ENCODE measurements at regions not wholly inside any gene's neighbourhood (a gene's known extent, or its start where the extent isn't known, plus 50 kb on each side); places are given as distances from the start of the nearest gene placed in this dataset.

DNA sequence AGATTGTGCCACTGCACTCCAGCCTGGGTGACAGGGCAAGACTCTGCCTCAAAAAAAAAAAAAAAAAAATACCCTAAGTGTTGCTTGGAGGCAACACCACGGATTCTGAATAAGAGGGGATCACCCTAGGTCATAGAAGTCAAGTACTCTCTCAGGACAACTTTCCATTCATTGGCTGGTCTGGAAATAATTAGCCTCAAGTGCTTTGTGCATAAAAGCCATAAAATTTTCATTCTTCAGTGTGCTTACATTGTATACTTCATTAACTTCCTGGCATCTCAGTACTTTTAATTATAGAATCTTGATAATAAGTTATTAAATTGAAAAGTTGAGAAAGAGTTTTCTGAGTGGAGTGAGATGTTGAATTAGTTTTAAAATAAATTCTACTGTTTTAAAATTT lies 876.1 kb upstream of the FAM98A start:
- Histone ChIP-seq H3K4me1 (no peaks in the 10 kb centered on the region), H3K27ac (no peak overlapping the region), H3K4me3 (no peak overlapping the region), H3K27me3 (no peaks in the 10 kb centered on the region), H3K36me3 (no peaks in the 10 kb centered on the region), H3K9me3 (peaks cover 0 to 12% (median 0%) of the 10 kb centered on the region in 11 donors)
- WGBS, 2 donors, result 14 to 29% methylated on average over 1 of the region's 1 CpG
- no peak for ATAC-seq
- TF ChIP-seq CTCF (IDR thresholded peaks at IDR 0.05), result no peak
- no peak for DNase-seq
- intact Hi-C loops (cut with DNase I), result no loop called here

- no peak overlapping the region for H3K4me3 ChIP-seq
- H3K9me3 ChIP-seq, result peaks cover 0 to 12% (median 0%) of the 10 kb centered on the region in 11 donors
- DNase-seq (no peak), ATAC-seq (no peak)
- H3K27me3 ChIP-seq, result no peaks in the 10 kb centered on the region
- H3K36me3 ChIP-seq, result no peaks in the 10 kb centered on the region
- TF ChIP-seq CTCF (IDR thresholded peaks at IDR 0.05), result no peak
- no peaks in the 10 kb centered on the region for H3K4me1 ChIP-seq
- no peak overlapping the region for H3K27ac ChIP-seq
- 75 to 91% methylated on average over 1 of the region's 1 CpG for WGBS, 2 donors
- intact Hi-C loops (cut with DNase I), result no loop called here
Measured at GRCh38 chr2:34474646-34475045, 875.5 kb upstream of the FAM98A start.

DNA sequence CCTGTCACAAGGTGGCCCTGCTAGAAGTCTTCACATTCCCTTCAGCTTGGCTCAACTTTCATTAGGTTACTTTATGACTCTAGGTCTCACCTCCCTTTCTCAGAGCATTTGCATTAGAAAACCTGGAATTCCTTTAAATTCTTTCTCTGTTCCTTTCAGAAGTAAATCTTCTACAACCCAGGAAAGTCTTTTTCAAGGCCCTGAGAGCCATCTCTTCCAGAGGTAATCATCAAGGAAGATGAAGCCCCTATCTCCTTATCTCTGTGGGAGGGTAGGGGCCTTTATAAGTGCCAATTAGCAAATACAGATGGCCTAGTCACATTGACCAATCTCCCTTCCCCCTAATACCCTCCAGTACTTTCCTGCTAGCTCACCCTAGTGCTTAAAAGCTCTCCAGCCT lies 848.0 kb upstream of the FAM98A start:
- DNase-seq, result no peak
- Histone ChIP-seq H3K4me1 (no peaks in the 10 kb centered on the region), H3K9me3 (peaks cover 0 to 37% (median 19%) of the 10 kb centered on the region in 11 donors), H3K4me3 (no peak overlapping the region), H3K27ac (no peak overlapping the region), H3K36me3 (no peaks in the 10 kb centered on the region), H3K27me3 (no peaks in the 10 kb centered on the region)
- intact Hi-C loops (cut with DNase I), result no loop called here
- TF ChIP-seq CTCF (IDR thresholded peaks at IDR 0.05), result no peak
- no peak for ATAC-seq

- no peak overlapping the region for H3K27ac ChIP-seq
- intact Hi-C loops (cut with DNase I), result no loop called here
- H3K9me3 ChIP-seq, result peaks cover 0 to 25% (median 0%) of the 10 kb centered on the region in 11 donors
- H3K36me3 ChIP-seq, result no peaks in the 10 kb centered on the region
- 96 to 97% methylated on average over 2 of the region's 2 CpGs for WGBS, 2 donors
- TF ChIP-seq CTCF (IDR thresholded peaks at IDR 0.05), result no peak
- ATAC-seq (no peak), DNase-seq (no peak)
- no peak overlapping the region for H3K4me3 ChIP-seq
- no peaks in the 10 kb centered on the region for H3K27me3 ChIP-seq
- H3K4me1 ChIP-seq, result no peaks in the 10 kb centered on the region
Measured at GRCh38 chr2:34423301-34423700, 824.2 kb upstream of the FAM98A start.

DNA sequence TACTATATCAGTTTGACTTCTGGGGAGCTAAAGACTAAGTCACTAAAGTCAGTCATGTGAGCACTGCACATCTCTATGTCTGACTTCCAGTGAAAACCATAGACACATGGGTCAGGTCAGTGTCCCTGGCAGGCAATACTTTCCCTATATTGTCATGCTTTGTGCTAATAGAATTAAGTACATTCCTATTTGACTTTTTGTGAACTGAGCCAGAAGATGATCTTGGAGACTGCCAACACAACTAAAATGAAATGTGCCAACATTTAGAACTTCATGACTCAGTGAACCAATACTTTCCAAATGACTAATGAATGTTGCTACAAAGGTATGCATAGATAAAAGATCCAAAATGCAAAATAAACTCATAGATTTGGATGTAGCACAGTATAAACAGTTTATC lies 820.8 kb upstream of the FAM98A start:
- ATAC-seq (no peak), DNase-seq (no peak)
- Histone ChIP-seq H3K27ac (no peak overlapping the region), H3K4me1 (no peaks in the 10 kb centered on the region), H3K4me3 (no peak overlapping the region), H3K9me3 (peaks cover 0 to 29% (median 0%) of the 10 kb centered on the region in 11 donors), H3K36me3 (no peaks in the 10 kb centered on the region), H3K27me3 (no peaks in the 10 kb centered on the region)
- intact Hi-C loops (cut with DNase I), result no loop called here
- TF ChIP-seq CTCF (IDR thresholded peaks at IDR 0.05), result no peak

All from heart right ventricle (tissue), 16 donors.